ENCODE measurements at regions not wholly inside any gene's neighbourhood (a gene's known extent, or its start where the extent isn't known, plus 50 kb on each side); places are given as distances from the start of the nearest gene placed in this dataset.

DNA sequence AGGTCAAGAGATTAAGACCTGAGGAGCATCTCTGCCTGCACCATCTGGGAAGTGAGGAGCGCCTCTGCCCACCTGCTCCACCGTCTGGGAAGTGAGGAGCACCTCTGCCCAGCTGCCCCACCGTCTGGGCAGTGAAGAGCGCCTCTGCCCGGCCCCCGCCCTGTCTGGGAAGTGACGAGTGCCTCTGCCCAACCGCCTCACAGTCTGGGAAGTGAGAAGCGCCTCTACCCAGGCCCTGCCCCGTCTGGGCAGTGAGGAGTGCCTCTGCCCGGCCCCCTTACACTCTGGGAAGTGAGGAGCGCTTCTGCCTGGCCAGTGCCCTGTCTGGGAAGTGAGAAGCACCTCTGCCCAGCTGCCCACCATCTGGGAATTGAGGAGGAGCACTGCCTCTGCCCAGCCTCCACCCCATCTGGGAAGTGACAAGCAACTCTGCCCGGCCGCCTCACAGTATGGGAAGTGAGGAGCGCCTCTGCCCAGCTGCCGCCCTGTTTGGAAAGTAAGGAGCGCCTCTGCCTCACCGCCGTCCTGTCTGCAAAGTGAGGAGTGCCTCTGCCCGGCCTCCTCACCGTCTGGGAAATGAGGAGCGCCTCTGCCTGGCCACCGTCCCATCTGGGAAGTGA lies 270.4 kb upstream of the NRSN1 start:
- TF ChIP-seq, protein P1, sequence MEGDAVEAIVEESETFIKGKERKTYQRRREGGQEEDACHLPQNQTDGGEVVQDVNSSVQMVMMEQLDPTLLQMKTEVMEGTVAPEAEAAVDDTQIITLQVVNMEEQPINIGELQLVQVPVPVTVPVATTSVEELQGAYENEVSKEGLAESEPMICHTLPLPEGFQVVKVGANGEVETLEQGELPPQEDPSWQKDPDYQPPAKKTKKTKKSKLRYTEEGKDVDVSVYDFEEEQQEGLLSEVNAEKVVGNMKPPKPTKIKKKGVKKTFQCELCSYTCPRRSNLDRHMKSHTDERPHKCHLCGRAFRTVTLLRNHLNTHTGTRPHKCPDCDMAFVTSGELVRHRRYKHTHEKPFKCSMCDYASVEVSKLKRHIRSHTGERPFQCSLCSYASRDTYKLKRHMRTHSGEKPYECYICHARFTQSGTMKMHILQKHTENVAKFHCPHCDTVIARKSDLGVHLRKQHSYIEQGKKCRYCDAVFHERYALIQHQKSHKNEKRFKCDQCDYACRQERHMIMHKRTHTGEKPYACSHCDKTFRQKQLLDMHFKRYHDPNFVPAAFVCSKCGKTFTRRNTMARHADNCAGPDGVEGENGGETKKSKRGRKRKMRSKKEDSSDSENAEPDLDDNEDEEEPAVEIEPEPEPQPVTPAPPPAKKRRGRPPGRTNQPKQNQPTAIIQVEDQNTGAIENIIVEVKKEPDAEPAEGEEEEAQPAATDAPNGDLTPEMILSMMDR (IDR thresholded peaks at IDR 0.05; ENCODE audit: borderline replicate concordance), result no peak
- Histone ChIP-seq H3K4me1 (no peaks in the 10 kb centered on the region), H3K4me3 (no peak overlapping the region), H3K27me3 (ENCODE audit: low read depth) (no peaks in the 10 kb centered on the region), H3K36me3 (no peaks in the 10 kb centered on the region), H3K9me3 (replicated peaks) (peaks cover 10% of the 10 kb centered on the region), H3K27ac (replicated peaks) (no peak overlapping the region)
- peak; percentile 5 for DNase-seq
- intact Hi-C loops (cut with micrococcal nuclease), result no loop called here

DNA sequence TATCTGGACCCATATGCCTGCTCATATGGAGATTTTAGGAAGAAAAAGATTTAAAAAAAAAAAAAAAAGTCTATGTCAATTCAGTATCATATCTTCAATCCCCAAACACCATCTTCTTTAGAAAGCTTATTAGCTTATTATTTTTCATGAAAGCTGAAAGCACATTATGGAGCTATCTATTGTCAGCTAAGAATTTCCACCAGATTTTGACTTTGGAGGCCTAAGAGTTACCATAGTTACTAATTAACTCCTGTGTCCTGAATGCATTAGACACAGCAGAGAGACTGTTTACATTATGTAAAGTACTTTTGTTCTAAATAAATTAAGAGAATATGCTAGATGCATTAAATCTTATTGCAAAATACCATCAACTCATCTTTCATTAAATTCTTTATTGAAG lies 255.5 kb upstream of the NRSN1 start:
- Histone ChIP-seq H3K27me3 (ENCODE audit: low read depth) (no peaks in the 10 kb centered on the region), H3K4me1 (no peaks in the 10 kb centered on the region), H3K4me3 (no peak overlapping the region), H3K36me3 (no peaks in the 10 kb centered on the region), H3K9me3 (replicated peaks) (peaks cover 12% of the 10 kb centered on the region), H3K27ac (replicated peaks) (no peak overlapping the region)
- DNase-seq, result no peak
- TF ChIP-seq, protein P1 (IDR thresholded peaks at IDR 0.05; ENCODE audit: borderline replicate concordance), result no peak
- intact Hi-C loops (cut with micrococcal nuclease), result no loop called here

DNA sequence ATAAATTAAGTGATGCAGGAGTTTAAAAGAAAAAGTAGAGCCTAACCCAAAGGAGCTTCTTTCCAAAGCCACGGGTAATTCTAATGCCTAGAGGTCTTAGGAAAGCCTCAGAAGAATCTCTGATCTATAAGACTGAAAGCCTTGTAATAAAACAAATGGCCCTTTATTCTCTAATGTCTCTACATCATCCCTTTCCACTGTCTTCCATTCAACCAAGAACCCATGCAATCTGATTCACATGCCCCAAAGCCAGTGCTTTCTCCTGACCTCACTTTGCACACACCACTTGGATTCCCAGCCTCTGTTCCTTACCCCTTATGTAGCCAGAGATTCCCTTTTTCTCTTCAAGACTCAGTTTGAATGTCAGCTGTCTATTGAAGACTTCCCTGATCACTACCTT lies 252.9 kb upstream of the NRSN1 start:
- Histone ChIP-seq H3K27ac (replicated peaks) (no peak overlapping the region), H3K9me3 (replicated peaks) (no peaks in the 10 kb centered on the region), H3K36me3 (no peaks in the 10 kb centered on the region), H3K4me3 (no peak overlapping the region), H3K4me1 (no peaks in the 10 kb centered on the region), H3K27me3 (ENCODE audit: low read depth) (no peaks in the 10 kb centered on the region)
- DNase-seq, result no peak
- intact Hi-C loops (cut with micrococcal nuclease), result no loop called here
- TF ChIP-seq, protein P1 (IDR thresholded peaks at IDR 0.05; ENCODE audit: borderline replicate concordance), result no peak

DNA sequence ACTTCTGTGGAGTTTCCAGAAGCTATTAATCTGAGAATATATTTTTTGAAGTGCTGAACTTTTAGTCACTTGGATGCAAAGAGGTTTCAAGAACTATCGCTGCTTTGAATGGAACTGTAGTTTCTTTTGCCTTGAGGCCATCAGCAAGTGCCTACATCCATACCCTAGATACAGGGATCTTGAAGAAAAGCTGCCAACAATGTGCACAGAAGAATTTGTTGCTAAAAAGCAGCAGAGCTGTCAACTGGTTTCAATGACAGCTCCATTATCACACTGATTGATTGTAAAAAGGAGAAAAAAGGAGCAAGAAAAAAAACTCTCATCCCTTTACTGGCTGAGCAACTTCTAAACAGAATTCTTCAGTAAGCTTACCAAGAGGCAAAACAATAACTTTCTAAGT lies 251.0 kb upstream of the NRSN1 start:
- intact Hi-C loops (cut with micrococcal nuclease), result no loop called here
- Histone ChIP-seq H3K27ac (replicated peaks) (no peak overlapping the region), H3K27me3 (ENCODE audit: low read depth) (no peaks in the 10 kb centered on the region), H3K9me3 (replicated peaks) (no peaks in the 10 kb centered on the region), H3K4me3 (no peak overlapping the region), H3K36me3 (no peaks in the 10 kb centered on the region), H3K4me1 (no peaks in the 10 kb centered on the region)
- TF ChIP-seq, protein P1 (IDR thresholded peaks at IDR 0.05; ENCODE audit: borderline replicate concordance), result no peak
- DNase-seq, result no peak

DNA sequence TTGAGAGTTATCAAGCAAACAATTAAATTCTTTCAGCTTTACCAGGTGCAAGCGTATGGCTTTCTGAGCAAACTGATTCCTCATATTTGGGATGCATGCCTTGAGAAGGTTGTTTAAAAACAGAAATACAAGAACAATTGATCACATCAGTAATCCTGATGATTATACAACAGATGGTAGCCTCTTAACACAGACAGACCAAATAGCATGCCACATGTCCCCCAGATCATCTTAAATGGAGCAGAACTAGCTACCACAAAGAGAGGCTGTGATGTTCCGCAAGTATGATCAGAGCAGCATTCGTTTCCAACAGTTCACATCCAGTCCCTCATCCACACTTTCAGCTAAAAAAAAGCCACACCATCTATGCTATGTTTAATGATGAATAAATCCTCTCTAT lies 246.2 kb upstream of the NRSN1 start:
- no peak overlapping the region for H3K4me3 ChIP-seq
- H3K27me3 ChIP-seq (ENCODE audit: low read depth), result no peaks in the 10 kb centered on the region
- no peaks in the 10 kb centered on the region for H3K36me3 ChIP-seq
- H3K27ac ChIP-seq (replicated peaks), result no peak overlapping the region
- intact Hi-C loops (cut with micrococcal nuclease), result no loop called here
- no peak for DNase-seq
- no peaks in the 10 kb centered on the region for H3K4me1 ChIP-seq
- TF ChIP-seq, protein P1 (IDR thresholded peaks at IDR 0.05; ENCODE audit: borderline replicate concordance), result no peak
- no peaks in the 10 kb centered on the region for H3K9me3 ChIP-seq (replicated peaks)

Measured in left ventricle myocardium inferior (tissue), 1 donor.